ENCODE measurements at regions not wholly inside any gene's neighbourhood (a gene's known extent, or its start where the extent isn't known, plus 50 kb on each side); places are given as distances from the start of the nearest gene placed in this dataset.

- no peak for DNase-seq
- TF ChIP-seq POLR2AphosphoS5 (IDR thresholded peaks at IDR 0.05) (no peak), EP300 (IDR thresholded peaks at IDR 0.05) (no peak), POLR2A (IDR thresholded peaks at IDR 0.05) (no peak)
- TF ChIP-seq, protein P1, sequence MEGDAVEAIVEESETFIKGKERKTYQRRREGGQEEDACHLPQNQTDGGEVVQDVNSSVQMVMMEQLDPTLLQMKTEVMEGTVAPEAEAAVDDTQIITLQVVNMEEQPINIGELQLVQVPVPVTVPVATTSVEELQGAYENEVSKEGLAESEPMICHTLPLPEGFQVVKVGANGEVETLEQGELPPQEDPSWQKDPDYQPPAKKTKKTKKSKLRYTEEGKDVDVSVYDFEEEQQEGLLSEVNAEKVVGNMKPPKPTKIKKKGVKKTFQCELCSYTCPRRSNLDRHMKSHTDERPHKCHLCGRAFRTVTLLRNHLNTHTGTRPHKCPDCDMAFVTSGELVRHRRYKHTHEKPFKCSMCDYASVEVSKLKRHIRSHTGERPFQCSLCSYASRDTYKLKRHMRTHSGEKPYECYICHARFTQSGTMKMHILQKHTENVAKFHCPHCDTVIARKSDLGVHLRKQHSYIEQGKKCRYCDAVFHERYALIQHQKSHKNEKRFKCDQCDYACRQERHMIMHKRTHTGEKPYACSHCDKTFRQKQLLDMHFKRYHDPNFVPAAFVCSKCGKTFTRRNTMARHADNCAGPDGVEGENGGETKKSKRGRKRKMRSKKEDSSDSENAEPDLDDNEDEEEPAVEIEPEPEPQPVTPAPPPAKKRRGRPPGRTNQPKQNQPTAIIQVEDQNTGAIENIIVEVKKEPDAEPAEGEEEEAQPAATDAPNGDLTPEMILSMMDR (IDR thresholded peaks at IDR 0.05): no peak
These were observed 385.4 kb upstream of the CDH7 start for GRCh38 chr18:65365245-65365980.

DNA sequence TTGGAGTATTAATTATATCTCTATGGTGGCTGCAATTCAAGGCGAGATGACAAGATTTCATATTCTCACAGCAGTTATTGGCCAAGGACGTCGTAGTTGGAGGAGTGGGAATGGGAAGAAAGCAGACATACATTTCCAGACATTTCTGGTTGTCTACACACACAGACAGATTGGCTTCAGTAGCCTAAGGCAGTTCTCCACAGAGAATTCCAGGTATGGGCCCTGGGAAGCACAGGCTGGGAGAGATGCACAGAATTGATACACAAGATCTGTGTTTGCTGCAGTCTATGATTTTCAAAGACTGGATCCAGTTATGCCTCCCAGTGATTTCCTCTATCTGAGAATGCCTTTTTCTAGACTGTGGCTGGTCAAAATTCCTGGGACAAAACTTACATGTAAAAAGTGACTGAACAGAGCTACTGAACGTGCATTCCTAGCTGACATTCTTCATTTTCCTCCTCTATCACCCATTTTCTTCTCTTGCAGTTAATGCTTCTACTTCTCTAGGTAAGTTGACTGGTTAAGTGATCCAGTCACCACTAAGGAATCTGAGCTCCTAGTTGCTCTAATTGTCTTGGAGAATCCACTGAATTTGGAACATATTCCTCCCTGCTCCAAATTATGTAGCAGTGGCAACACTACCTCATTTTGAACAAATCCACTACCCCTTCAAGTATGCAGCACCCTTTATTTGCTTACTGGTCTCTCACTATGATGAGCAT is 386.7 kb upstream of the CDH7 start:
- Histone ChIP-seq H3K9me3 (no peaks in the 10 kb centered on the region), H3K4me1 (peaks cover 0 to 8% (median 4%) of the 10 kb centered on the region in 4 donors), H3K27ac (no peak overlapping the region), H3K36me3 (no peaks in the 10 kb centered on the region), H3K27me3 (no peaks in the 10 kb centered on the region), H3K4me3 (no peak overlapping the region)
- DNase-seq: no peak
- WGBS, 2 donors: 67 to 76% methylated on average over 4 of the region's 4 CpGs
- intact Hi-C loops (cut with DNase I): no loop called here
- TF ChIP-seq, protein P1 (IDR thresholded peaks at IDR 0.05): no peak
- TF ChIP-seq EP300 (IDR thresholded peaks at IDR 0.05) (no peak), POLR2A (IDR thresholded peaks at IDR 0.05) (no peak), POLR2AphosphoS5 (IDR thresholded peaks at IDR 0.05) (no peak)

More at GRCh38 chr18:65365245-65365980, 385.4 kb upstream of the CDH7 start:
- H3K9me3 ChIP-seq: no peaks in the 10 kb centered on the region
- no peaks in the 10 kb centered on the region for H3K27me3 ChIP-seq
- no peak overlapping the region for H3K4me3 ChIP-seq
- intact Hi-C loops (cut with DNase I): no loop called here
- H3K36me3 ChIP-seq: no peaks in the 10 kb centered on the region
- 0 to 11% methylated on average over 1 of the region's 1 CpG for WGBS, 2 donors
- H3K4me1 ChIP-seq: peaks cover 0 to 8% (median 4%) of the 10 kb centered on the region in 4 donors
- H3K27ac ChIP-seq: no peak overlapping the region

GRCh38 chr18:65363011-65363410 is 387.8 kb upstream of the CDH7 start:
- H3K36me3 ChIP-seq: no peaks in the 10 kb centered on the region
- no peak for DNase-seq
- WGBS, 2 donors: 87 to 89% methylated on average over 3 of the region's 3 CpGs
- no peak overlapping the region for H3K4me3 ChIP-seq
- intact Hi-C loops (cut with DNase I): no loop called here
- H3K4me1 ChIP-seq: peaks cover 0 to 8% (median 4%) of the 10 kb centered on the region in 4 donors
- H3K27me3 ChIP-seq: no peaks in the 10 kb centered on the region
- H3K27ac ChIP-seq: no peak overlapping the region
- no peaks in the 10 kb centered on the region for H3K9me3 ChIP-seq
- TF ChIP-seq POLR2A (IDR thresholded peaks at IDR 0.05): no peak
- TF ChIP-seq EP300 (IDR thresholded peaks at IDR 0.05): no peak
- TF ChIP-seq POLR2AphosphoS5 (IDR thresholded peaks at IDR 0.05): no peak
- TF ChIP-seq, protein P1 (IDR thresholded peaks at IDR 0.05): no peak

- intact Hi-C loops (cut with DNase I): no loop called here
- WGBS, 2 donors: 87 to 90% methylated on average over 1 of the region's 1 CpG
- TF ChIP-seq EP300 (IDR thresholded peaks at IDR 0.05) (no peak), POLR2A (IDR thresholded peaks at IDR 0.05) (no peak), POLR2AphosphoS5 (IDR thresholded peaks at IDR 0.05) (no peak)
- TF ChIP-seq, protein P1 (IDR thresholded peaks at IDR 0.05): no peak
- Histone ChIP-seq H3K36me3 (no peaks in the 10 kb centered on the region), H3K4me3 (no peak overlapping the region), H3K9me3 (no peaks in the 10 kb centered on the region), H3K27ac (no peak overlapping the region), H3K27me3 (no peaks in the 10 kb centered on the region), H3K4me1 (peaks cover 0 to 8% (median 4%) of the 10 kb centered on the region in 4 donors)
- no peak for DNase-seq
These were observed 391.3 kb upstream of the CDH7 start for GRCh38 chr18:65359479-65359878.
